Fibroblast of mammary gland (primary cell): ENCODE measurements at regions not wholly inside any gene's neighbourhood (a gene's known extent, or its start where the extent isn't known, plus 50 kb on each side); places are given as distances from the start of the nearest gene placed in this dataset.
A peak's percentile ranks its signal among the peaks of the same experiment; 100 is the strongest.

Experiments used
- DNase-seq: peaks from one replicate; pipeline ENCODE4 v3.0.0-alpha.2; 2010; ENCODE audit warnings: low read depth
- H3K4me3 ChIP-seq: 2 replicates; pipeline ENCODE4 v1.5.1; 2011; ENCODE audit warnings: low read depth, mild to moderate bottlenecking, low read length, moderate library complexity; ENCODE audit not compliant: control insufficient read depth
- CTCF ChIP-seq: conservative IDR thresholded peaks from 2 replicates; pipeline ENCODE4 v1.5.1; 2011; ENCODE audit warnings: low read depth, low read length, inconsistent platforms; ENCODE audit not compliant: control insufficient read depth, insufficient read depth

DNA sequence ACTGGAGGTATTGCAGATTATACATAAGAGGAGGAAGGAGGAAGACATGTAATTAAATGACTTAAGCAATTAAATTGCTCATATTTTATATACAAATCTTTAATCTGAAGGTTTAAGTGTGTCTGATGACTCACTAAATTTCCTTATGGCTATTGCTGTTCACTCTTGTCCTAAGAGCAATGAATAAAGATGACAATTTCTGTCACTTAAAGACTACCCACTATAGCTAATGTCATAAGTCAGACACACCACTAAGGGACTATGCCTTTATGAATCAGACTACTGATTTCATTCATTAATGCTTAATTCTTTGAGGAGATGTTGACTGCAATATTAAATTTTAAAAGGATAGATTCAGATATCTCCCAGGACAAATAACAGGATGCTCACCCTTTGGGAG, 1514.7 kb downstream of the PCDH18 start:
- no peak for TF ChIP-seq CTCF
- no peak for DNase-seq
- no peak overlapping the region for H3K4me3 ChIP-seq

- TF ChIP-seq CTCF: no peak
- no peak overlapping the region for H3K4me3 ChIP-seq
- DNase-seq: peak; percentile 15
These were observed 1520.1 kb downstream of the PCDH18 start for GRCh38 chr4:136012220-136012619.

DNA sequence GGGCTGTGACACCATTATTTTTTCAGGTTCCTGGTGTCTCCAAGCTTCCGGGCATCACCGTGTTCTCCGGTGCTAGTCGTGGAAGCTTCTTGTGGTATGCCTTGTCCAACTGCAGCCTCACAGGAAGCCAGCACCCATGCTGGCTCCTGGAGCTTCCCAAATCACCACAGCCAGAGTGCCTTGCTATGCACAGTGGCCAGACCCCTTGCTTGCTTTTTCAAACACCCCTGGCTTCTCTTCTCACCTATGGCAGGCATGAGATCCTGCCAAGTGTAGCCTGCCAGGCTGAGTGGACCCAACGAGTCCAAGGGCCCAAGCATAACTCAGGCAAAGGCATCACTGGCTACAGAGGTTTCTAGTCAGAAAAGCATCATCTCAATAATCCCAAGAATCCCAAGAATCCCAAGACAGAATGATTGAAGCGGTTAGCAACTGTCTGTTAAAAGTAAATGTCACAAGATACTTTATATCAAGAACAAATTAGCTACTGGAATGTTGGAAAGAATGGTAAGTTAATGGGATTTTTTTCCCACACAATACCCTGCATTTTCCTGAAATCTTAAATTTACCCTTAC, 1522.9 kb downstream of the PCDH18 start:
- DNase-seq: no peak
- no peak for TF ChIP-seq CTCF
- H3K4me3 ChIP-seq: no peak overlapping the region

- no peak for TF ChIP-seq CTCF
- no peak for DNase-seq
- H3K4me3 ChIP-seq: no peak overlapping the region
These were observed 1524.3 kb downstream of the PCDH18 start for GRCh38 chr4:136007991-136008390.

- H3K4me3 ChIP-seq: no peak overlapping the region
- DNase-seq: no peak
- no peak for TF ChIP-seq CTCF
These were observed 1530.0 kb downstream of the PCDH18 start for GRCh38 chr4:136002316-136002715.

GRCh38 chr4:136001791-136002190, 1530.5 kb downstream of the PCDH18 start:
- no peak for DNase-seq
- H3K4me3 ChIP-seq: no peak overlapping the region
- no peak for TF ChIP-seq CTCF

GRCh38 chr4:136000246-136000645, 1532.0 kb downstream of the PCDH18 start:
- no peak overlapping the region for H3K4me3 ChIP-seq
- no peak for DNase-seq
- no peak for TF ChIP-seq CTCF
